Effector memory CD8-positive, alpha-beta T cell (primary cell): ENCODE measurements at regions not wholly inside any gene's neighbourhood (a gene's known extent, or its start where the extent isn't known, plus 50 kb on each side); places are given as distances from the start of the nearest gene placed in this dataset.

Experiments
- ATAC-seq: fragments of 150-1000 bp; cut with Tn5 transposase; replicated peaks from 2 replicates; pipeline ENCODE4 v1.10.0; 2021; ENCODE audit warnings: mild to moderate bottlenecking, moderate library complexity
- DNase-seq, 3 experiments: peaks; one replicate each; pipeline ENCODE4 v3.0.0; 2021
- H3K27ac Mint-ChIP-seq, 2 donors: one replicate each; pipeline ENCODE4 v1.8.0; 2022; ENCODE audit warnings: mild to moderate bottlenecking in 2 of 2, mixed read lengths in 2 of 2, moderate library complexity in 2 of 2
- H3K27me3 Mint-ChIP-seq, 2 donors: one replicate each; pipeline ENCODE4 v1.8.0; 2022; ENCODE audit warnings: mixed read lengths in 2 of 2
- H3K36me3 Mint-ChIP-seq: one replicate; pipeline ENCODE4 v1.8.0; 2022; ENCODE audit warnings: mild to moderate bottlenecking, moderate library complexity, mixed read lengths; ENCODE audit not compliant: insufficient read depth
- H3K4me1 Mint-ChIP-seq, 2 donors: one replicate each; pipeline ENCODE4 v1.8.0; 2022; ENCODE audit warnings: low read depth in 2 of 2, mixed read lengths in 2 of 2
- H3K4me3 Mint-ChIP-seq, 2 donors: one replicate each; pipeline ENCODE4 v1.8.0; 2022; ENCODE audit warnings: mild to moderate bottlenecking in 2 of 2, mixed read lengths in 2 of 2, moderate library complexity in 2 of 2
- H3K9me3 Mint-ChIP-seq, 2 donors: one replicate each; pipeline ENCODE4 v1.8.0; 2022; ENCODE audit warnings: mixed read lengths in 2 of 2

GRCh38 chr20:34189572-34190163 lies 51.6 kb upstream of the ASIP start:
- Mint-ChIP-seq H3K27ac (no peak overlapping the region), H3K4me3 (no peak overlapping the region), H3K9me3 (no peaks in the 10 kb centered on the region), H3K27me3 (peaks cover 72 to 87% of the 10 kb centered on the region in 2 donors), H3K36me3 (no peaks in the 10 kb centered on the region), H3K4me1 (peaks cover 0 to 2% of the 10 kb centered on the region in 2 donors)
- ATAC-seq, result no peak
- no peak for DNase-seq

GRCh38 chr20:34190262-34190661 lies 51.0 kb upstream of the ASIP start:
- no peak for ATAC-seq
- Mint-ChIP-seq H3K27me3 (peaks cover 73 to 87% of the 10 kb centered on the region in 2 donors), H3K4me3 (no peak overlapping the region), H3K27ac (no peak overlapping the region), H3K4me1 (peaks cover 0 to 2% of the 10 kb centered on the region in 2 donors), H3K9me3 (no peaks in the 10 kb centered on the region), H3K36me3 (no peaks in the 10 kb centered on the region)
- DNase-seq, result no peak

GRCh38 chr20:34190679-34191090 lies 50.5 kb upstream of the ASIP start:
- no peak overlapping the region for H3K27ac Mint-ChIP-seq
- no peaks in the 10 kb centered on the region for H3K36me3 Mint-ChIP-seq
- no peak overlapping the region for H3K4me3 Mint-ChIP-seq
- H3K9me3 Mint-ChIP-seq, result no peaks in the 10 kb centered on the region
- H3K4me1 Mint-ChIP-seq, result peaks cover 0 to 2% of the 10 kb centered on the region in 2 donors
- DNase-seq (peak in 1 of 3 experiments; percentile 5), ATAC-seq (no peak)
- peaks cover 73 to 87% of the 10 kb centered on the region in 2 donors for H3K27me3 Mint-ChIP-seq
